IMR-90 (cell line): ENCODE measurements at regions not wholly inside any gene's neighbourhood (a gene's known extent, or its start where the extent isn't known, plus 50 kb on each side); places are given as distances from the start of the nearest gene placed in this dataset.
"Not testable (repeated sequence)": the region's sequence is repeated elsewhere in the genome, so short reads cannot be mapped to it uniquely, and the experiment has no call there.

Experiments used
- BHLHE40 ChIP-seq: fragments of 150-350 bp; IDR thresholded peaks from 2 replicates; pipeline ENCODE4 v1.6.1; 2016; ENCODE audit warnings: mild to moderate bottlenecking, low read depth, low read length
- CEBPB ChIP-seq: IDR thresholded peaks from 2 replicates; pipeline ENCODE4 v1.6.1; 2012; ENCODE audit warnings: low read depth, low read length, improper control_type of control experiment
- CHD1 ChIP-seq: IDR thresholded peaks from 2 replicates; pipeline ENCODE4 v1.6.1; 2012; ENCODE audit warnings: low read depth, low read length, improper control_type of control experiment
- CTCF ChIP-seq: conservative IDR thresholded peaks from 2 replicates; pipeline ENCODE4 v1.5.1; 2012; ENCODE audit warnings: mild to moderate bottlenecking, low read depth, low read length, improper control_type of control experiment
- FOS ChIP-seq: fragments of 150-350 bp; IDR thresholded peaks from 2 replicates; pipeline ENCODE4 v1.6.1; 2016; ENCODE audit warnings: low read depth, low read length
- MAFK ChIP-seq: IDR thresholded peaks from 2 replicates; pipeline ENCODE4 v1.6.1; 2012; ENCODE audit warnings: low read depth, low read length, improper control_type of control experiment
- MAZ ChIP-seq: IDR thresholded peaks from 2 replicates; pipeline ENCODE4 v1.6.1; 2012; ENCODE audit warnings: low read depth, mild to moderate bottlenecking, low read length, improper control_type of control experiment, moderate library complexity, borderline replicate concordance
- MXI1 ChIP-seq: IDR thresholded peaks from 2 replicates; pipeline ENCODE4 v1.6.1; 2012; ENCODE audit warnings: low read depth, mild to moderate bottlenecking, low read length, moderate library complexity, borderline replicate concordance
- NFE2L2 ChIP-seq: fragments of 150-350 bp; IDR thresholded peaks from 2 replicates; pipeline ENCODE4 v1.6.1; 2016; ENCODE audit warnings: low read depth, mild to moderate bottlenecking, low read length
- POLR2A ChIP-seq: IDR thresholded peaks from 2 replicates; pipeline ENCODE4 v1.6.1; 2012; ENCODE audit warnings: mild to moderate bottlenecking, low read depth, low read length
- RAD21 ChIP-seq: IDR thresholded peaks from 2 replicates; pipeline ENCODE4 v1.6.1; 2012; ENCODE audit warnings: low read length, improper control_type of control experiment
- RFX5 ChIP-seq: IDR thresholded peaks from 2 replicates; pipeline ENCODE4 v1.8.0; 2012; ENCODE audit warnings: low read depth, mild to moderate bottlenecking, low read length, moderate library complexity
- USF2 ChIP-seq: fragments of 150-350 bp; IDR thresholded peaks from 2 replicates; pipeline ENCODE4 v1.6.1; 2017; ENCODE audit warnings: mild to moderate bottlenecking, antibody characterized with exemption, low read length, low read depth
- TF ChIP-seq, protein P1 (sequence below): fragments of 150-350 bp; IDR thresholded peaks from 2 replicates; pipeline ENCODE4 v1.6.1; 2016; ENCODE audit warnings: low read depth, mild to moderate bottlenecking, low read length, moderate library complexity, borderline replicate concordance

DNA sequence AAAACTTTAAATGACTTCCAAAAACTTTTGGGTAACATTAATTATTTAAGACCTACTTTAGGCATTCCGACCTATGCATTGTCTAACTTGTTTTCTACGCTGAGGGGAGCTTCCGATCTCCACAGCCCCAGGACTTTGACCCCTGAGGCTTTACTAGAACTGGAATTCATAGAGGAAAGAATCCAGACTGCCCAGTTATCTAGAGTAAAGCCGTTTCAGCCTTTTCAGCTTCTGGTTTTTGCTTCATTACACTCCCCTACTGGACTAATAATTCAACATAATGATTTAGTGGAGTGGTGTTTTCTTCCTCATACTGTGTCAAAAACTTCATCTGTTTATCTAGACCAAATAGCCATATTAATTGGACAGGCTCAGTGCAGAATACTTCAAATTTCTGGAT, 571.9 kb upstream of the PTGER4 start:
- not testable (repeated sequence) for TF ChIP-seq CTCF, POLR2A, MAZ, USF2, CEBPB, MXI1, RFX5, RAD21, BHLHE40, FOS, MAFK, CHD1, NFE2L2
- TF ChIP-seq, protein P1, sequence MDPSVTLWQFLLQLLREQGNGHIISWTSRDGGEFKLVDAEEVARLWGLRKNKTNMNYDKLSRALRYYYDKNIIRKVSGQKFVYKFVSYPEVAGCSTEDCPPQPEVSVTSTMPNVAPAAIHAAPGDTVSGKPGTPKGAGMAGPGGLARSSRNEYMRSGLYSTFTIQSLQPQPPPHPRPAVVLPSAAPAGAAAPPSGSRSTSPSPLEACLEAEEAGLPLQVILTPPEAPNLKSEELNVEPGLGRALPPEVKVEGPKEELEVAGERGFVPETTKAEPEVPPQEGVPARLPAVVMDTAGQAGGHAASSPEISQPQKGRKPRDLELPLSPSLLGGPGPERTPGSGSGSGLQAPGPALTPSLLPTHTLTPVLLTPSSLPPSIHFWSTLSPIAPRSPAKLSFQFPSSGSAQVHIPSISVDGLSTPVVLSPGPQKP, result not testable (repeated sequence)
